Esophagus squamous epithelium (tissue), 4 donors: ENCODE measurements at regions not wholly inside any gene's neighbourhood (a gene's known extent, or its start where the extent isn't known, plus 50 kb on each side); places are given as distances from the start of the nearest gene placed in this dataset.

Experiments used
- POLR2A ChIP-seq, 4 donors: fragments of 450-650 bp; IDR thresholded peaks; one replicate each; pipeline ENCODE4 v1.6.1; 2017; ENCODE audit warnings: antibody characterized with exemption in 4 of 4, mild to moderate bottlenecking in 4 of 4, moderate library complexity in 3 of 4
- TF ChIP-seq, protein P1 (sequence below), 6 experiments: fragments of 450-650 bp in 4 of 6; fragments of 200-600 bp in 2 of 6; sonication (generic) in 2 of 6; IDR thresholded peaks; one replicate each; pipeline ENCODE4 v1.5.1; 2016 to 2019; ENCODE audit warnings: antibody characterized with exemption in 6 of 6, mild to moderate bottlenecking in 4 of 6, moderate library complexity in 4 of 6

DNA sequence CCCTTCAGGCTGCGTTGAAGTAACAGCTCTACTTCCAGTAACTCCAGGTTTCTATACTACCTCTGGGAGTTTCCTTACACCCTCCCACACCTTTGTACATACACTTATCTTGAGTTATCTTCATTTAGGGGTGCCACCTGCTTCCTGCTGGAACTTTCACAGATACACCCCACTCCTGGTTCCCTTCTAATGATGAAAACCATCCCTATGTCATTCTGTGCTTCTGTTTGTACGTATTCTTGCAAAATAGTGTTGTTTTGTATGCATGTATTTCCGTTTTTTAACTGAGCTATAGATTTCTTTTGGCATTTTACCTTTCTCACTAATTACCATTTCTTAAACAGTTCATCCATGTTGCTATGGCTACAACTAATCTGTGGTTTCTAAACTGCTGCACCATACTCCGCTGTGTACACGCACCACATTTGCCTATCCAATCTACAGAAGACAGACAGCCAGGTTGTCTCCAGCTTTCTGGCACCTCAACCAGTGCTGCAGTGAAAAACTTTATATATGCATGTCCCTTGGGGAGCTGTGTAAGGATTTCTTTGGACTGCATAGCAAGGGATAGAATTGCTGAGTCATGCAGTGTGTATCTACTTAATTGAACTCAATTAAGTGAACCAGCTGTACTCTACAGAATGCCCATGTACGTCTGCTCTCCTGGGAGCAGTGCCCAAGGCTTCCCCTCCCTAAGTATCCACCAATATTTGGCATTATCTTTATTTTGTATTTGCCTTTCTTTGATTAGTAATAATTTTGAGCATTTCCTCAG, 61.4 kb upstream of the ST8SIA2 start:
- TF ChIP-seq, protein P1, sequence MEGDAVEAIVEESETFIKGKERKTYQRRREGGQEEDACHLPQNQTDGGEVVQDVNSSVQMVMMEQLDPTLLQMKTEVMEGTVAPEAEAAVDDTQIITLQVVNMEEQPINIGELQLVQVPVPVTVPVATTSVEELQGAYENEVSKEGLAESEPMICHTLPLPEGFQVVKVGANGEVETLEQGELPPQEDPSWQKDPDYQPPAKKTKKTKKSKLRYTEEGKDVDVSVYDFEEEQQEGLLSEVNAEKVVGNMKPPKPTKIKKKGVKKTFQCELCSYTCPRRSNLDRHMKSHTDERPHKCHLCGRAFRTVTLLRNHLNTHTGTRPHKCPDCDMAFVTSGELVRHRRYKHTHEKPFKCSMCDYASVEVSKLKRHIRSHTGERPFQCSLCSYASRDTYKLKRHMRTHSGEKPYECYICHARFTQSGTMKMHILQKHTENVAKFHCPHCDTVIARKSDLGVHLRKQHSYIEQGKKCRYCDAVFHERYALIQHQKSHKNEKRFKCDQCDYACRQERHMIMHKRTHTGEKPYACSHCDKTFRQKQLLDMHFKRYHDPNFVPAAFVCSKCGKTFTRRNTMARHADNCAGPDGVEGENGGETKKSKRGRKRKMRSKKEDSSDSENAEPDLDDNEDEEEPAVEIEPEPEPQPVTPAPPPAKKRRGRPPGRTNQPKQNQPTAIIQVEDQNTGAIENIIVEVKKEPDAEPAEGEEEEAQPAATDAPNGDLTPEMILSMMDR (IDR thresholded peaks at IDR 0.05) = no peak
- TF ChIP-seq POLR2A (IDR thresholded peaks at IDR 0.05) = no peak
